HEK293 (cell line): ENCODE measurements at regions not wholly inside any gene's neighbourhood (a gene's known extent, or its start where the extent isn't known, plus 50 kb on each side); places are given as distances from the start of the nearest gene placed in this dataset.

Experiments
- CTCF ChIA-PET: fragments of 350-600 bp; formaldehyde crosslinking; extraction: SDS; loops from one replicate; lab custom pipeline; 2021; ENCODE audit warnings: antibody characterized with exemption; lab: Yijun Ruan, JAX
- POLR2A ChIA-PET: fragments of 300-600 bp; formaldehyde crosslinking; extraction: SDS; loops from one replicate; lab custom pipeline; 2020; ENCODE audit warnings: antibody characterized with exemption, inconsistent platforms; lab: Yijun Ruan, JAX
- H3K27ac ChIP-seq: fragments of 200-500 bp; sonication (Bioruptor generic); 2 replicates; pipeline ENCODE4 v1.5.1; 2014; ENCODE audit warnings: low read depth, low read length, control low read depth, inconsistent platforms; ENCODE audit errors: extremely low read depth
- H3K36me3 ChIP-seq, 2 experiments: fragments of 200-500 bp in 1 of 2; sonication (Bioruptor generic) in 1 of 2; 1 replicate in 1 of 2; 2 replicates in 1 of 2; pipeline ENCODE4 v1.5.1; 2014 to 2017; ENCODE audit warnings: inconsistent platforms in 2 of 2, low read length in 2 of 2; ENCODE audit not compliant: control insufficient read depth in 2 of 2, insufficient read depth in 1 of 2
- H3K4me1 ChIP-seq: fragments of 200-500 bp; sonication (Bioruptor generic); 2 replicates; pipeline ENCODE4 v1.5.1; 2014; ENCODE audit warnings: mild to moderate bottlenecking, low read length, inconsistent platforms; ENCODE audit not compliant: control insufficient read depth, insufficient read depth
- H3K4me3 ChIP-seq: 2 replicates; pipeline ENCODE4 v1.5.1; 2011; ENCODE audit warnings: low read depth, mild to moderate bottlenecking, control low read depth, low read length, moderate library complexity
- H3K9me3 ChIP-seq: fragments of 200-500 bp; sonication (Bioruptor generic); 2 replicates; pipeline ENCODE4 v1.5.1; 2014; ENCODE audit warnings: low read depth, low read length, inconsistent platforms; ENCODE audit not compliant: control insufficient read depth, insufficient read depth
- FEZF1 ChIP-seq: fragments of 450-650 bp; formaldehyde crosslinking; IDR thresholded peaks from 2 replicates; pipeline ENCODE4 v1.5.1; 2016; ENCODE audit warnings: missing biosample characterization, missing genetic modification characterization
- HOXC10 ChIP-seq: sonication (generic); formaldehyde crosslinking; IDR thresholded peaks from 2 replicates; pipeline ENCODE4 v1.8.1; 2023; ENCODE audit warnings: mild to moderate bottlenecking, missing genetic modification reagents
- HOXD13 ChIP-seq: sonication (generic); formaldehyde crosslinking; IDR thresholded peaks from 2 replicates; pipeline ENCODE4 v1.8.0; 2022; ENCODE audit warnings: missing genetic modification reagents, borderline replicate concordance
- ZNF174 ChIP-seq: fragments of 450-650 bp; formaldehyde crosslinking; IDR thresholded peaks from 2 replicates; pipeline ENCODE4 v1.5.0; 2017; ENCODE audit warnings: missing biosample characterization, mild to moderate bottlenecking, missing genetic modification characterization
- ZNF184 ChIP-seq: fragments of 450-650 bp; IDR thresholded peaks from 2 replicates; pipeline ENCODE4 v1.5.1; 2018; ENCODE audit warnings: missing biosample characterization, mild to moderate bottlenecking, missing genetic modification characterization
- ZNF221 ChIP-seq: fragments of 450-650 bp; formaldehyde crosslinking; IDR thresholded peaks from 2 replicates; pipeline ENCODE4 v1.5.1; 2017; ENCODE audit warnings: missing biosample characterization, missing genetic modification characterization, borderline replicate concordance
- ZNF24 ChIP-seq: fragments of 450-650 bp; formaldehyde crosslinking; IDR thresholded peaks from 2 replicates; pipeline ENCODE4 v1.5.1; 2016; ENCODE audit warnings: missing biosample characterization, missing genetic modification characterization
- ZNF26 ChIP-seq: fragments of 450-650 bp; formaldehyde crosslinking; IDR thresholded peaks from 2 replicates; pipeline ENCODE4 v1.5.1; 2016; ENCODE audit warnings: missing biosample characterization, missing genetic modification characterization
- ZNF280D ChIP-seq: fragments of 450-650 bp; formaldehyde crosslinking; IDR thresholded peaks from 2 replicates; pipeline ENCODE4 v1.5.1; 2016; ENCODE audit warnings: missing biosample characterization, missing genetic modification characterization
- ZNF302 ChIP-seq: fragments of 450-650 bp; formaldehyde crosslinking; IDR thresholded peaks from 2 replicates; pipeline ENCODE4 v1.5.1; 2016; ENCODE audit warnings: missing biosample characterization, missing genetic modification characterization, low read depth
- ZNF324 ChIP-seq: fragments of 450-650 bp; formaldehyde crosslinking; IDR thresholded peaks from 2 replicates; pipeline ENCODE4 v1.5.1; 2016; ENCODE audit warnings: missing biosample characterization, missing genetic modification characterization
- ZNF354C ChIP-seq: fragments of 450-650 bp; formaldehyde crosslinking; IDR thresholded peaks from 2 replicates; pipeline ENCODE4 v1.5.1; 2016; ENCODE audit warnings: missing biosample characterization, missing genetic modification characterization, low read depth, borderline replicate concordance
- ZNF473 ChIP-seq: fragments of 450-650 bp; formaldehyde crosslinking; IDR thresholded peaks from 2 replicates; pipeline ENCODE4 v1.5.1; 2017; ENCODE audit warnings: missing biosample characterization, missing genetic modification characterization
- ZNF510 ChIP-seq: fragments of 450-650 bp; formaldehyde crosslinking; IDR thresholded peaks from 2 replicates; pipeline ENCODE4 v1.5.1; 2018; ENCODE audit warnings: mild to moderate bottlenecking, missing genetic modification characterization, missing biosample characterization; ENCODE audit not compliant: insufficient replicate concordance
- ZNF626 ChIP-seq: fragments of 450-650 bp; sonication (Bioruptor Pico); formaldehyde crosslinking; IDR thresholded peaks from 2 replicates; pipeline ENCODE4 v1.5.1; 2018; ENCODE audit warnings: missing biosample characterization, missing genetic modification characterization, inconsistent platforms
- ZNF645 ChIP-seq: fragments of 450-650 bp; formaldehyde crosslinking; IDR thresholded peaks from 2 replicates; pipeline ENCODE4; 2016; ENCODE audit warnings: missing biosample characterization, missing genetic modification characterization
- ZSCAN16 ChIP-seq: fragments of 450-650 bp; formaldehyde crosslinking; IDR thresholded peaks from 2 replicates; pipeline ENCODE4 v1.5.1; 2016; ENCODE audit warnings: missing biosample characterization, missing genetic modification characterization
- TF ChIP-seq, protein P1 (sequence below): fragments of 450-650 bp; formaldehyde crosslinking; IDR thresholded peaks from 2 replicates; pipeline ENCODE4 v1.5.1; 2016; ENCODE audit warnings: missing biosample characterization, missing genetic modification characterization
- TF ChIP-seq, protein P2 (sequence below): fragments of 450-650 bp; formaldehyde crosslinking; IDR thresholded peaks from 2 replicates; pipeline ENCODE4 v1.5.1; 2016; ENCODE audit warnings: missing biosample characterization, missing genetic modification characterization
- TF ChIP-seq, protein P3 (sequence below): fragments of 450-650 bp; formaldehyde crosslinking; IDR thresholded peaks from 2 replicates; pipeline ENCODE4 v1.5.0; 2017; ENCODE audit warnings: missing biosample characterization, missing genetic modification characterization, borderline replicate concordance

- Histone ChIP-seq H3K4me1 (no peaks in the 10 kb centered on the region), H3K36me3 (no peaks in the 10 kb centered on the region), H3K9me3 (no peaks in the 10 kb centered on the region), H3K27ac (no peak overlapping the region)
- TF ChIP-seq ZNF280D = no peak
- no peak for TF ChIP-seq ZNF24
- TF ChIP-seq, protein P1, sequence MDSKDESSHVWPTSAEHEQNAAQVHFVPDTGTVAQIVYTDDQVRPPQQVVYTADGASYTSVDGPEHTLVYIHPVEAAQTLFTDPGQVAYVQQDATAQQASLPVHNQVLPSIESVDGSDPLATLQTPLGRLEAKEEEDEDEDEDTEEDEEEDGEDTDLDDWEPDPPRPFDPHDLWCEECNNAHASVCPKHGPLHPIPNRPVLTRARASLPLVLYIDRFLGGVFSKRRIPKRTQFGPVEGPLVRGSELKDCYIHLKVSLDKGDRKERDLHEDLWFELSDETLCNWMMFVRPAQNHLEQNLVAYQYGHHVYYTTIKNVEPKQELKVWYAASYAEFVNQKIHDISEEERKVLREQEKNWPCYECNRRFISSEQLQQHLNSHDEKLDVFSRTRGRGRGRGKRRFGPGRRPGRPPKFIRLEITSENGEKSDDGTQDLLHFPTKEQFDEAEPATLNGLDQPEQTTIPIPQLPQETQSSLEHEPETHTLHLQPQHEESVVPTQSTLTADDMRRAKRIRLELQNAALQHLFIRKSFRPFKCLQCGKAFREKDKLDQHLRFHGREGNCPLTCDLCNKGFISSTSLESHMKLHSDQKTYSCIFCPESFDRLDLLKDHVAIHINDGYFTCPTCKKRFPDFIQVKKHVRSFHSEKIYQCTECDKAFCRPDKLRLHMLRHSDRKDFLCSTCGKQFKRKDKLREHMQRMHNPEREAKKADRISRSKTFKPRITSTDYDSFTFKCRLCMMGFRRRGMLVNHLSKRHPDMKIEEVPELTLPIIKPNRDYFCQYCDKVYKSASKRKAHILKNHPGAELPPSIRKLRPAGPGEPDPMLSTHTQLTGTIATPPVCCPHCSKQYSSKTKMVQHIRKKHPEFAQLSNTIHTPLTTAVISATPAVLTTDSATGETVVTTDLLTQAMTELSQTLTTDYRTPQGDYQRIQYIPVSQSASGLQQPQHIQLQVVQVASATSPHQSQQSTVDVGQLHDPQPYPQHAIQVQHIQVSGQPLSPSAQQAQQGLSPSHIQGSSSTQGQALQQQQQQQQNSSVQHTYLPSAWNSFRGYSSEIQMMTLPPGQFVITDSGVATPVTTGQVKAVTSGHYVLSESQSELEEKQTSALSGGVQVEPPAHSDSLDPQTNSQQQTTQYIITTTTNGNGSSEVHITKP (tag by site-specific recombination) = no peak
- no peak for TF ChIP-seq ZNF473 (tag by site-specific recombination)
- TF ChIP-seq, protein P2, sequence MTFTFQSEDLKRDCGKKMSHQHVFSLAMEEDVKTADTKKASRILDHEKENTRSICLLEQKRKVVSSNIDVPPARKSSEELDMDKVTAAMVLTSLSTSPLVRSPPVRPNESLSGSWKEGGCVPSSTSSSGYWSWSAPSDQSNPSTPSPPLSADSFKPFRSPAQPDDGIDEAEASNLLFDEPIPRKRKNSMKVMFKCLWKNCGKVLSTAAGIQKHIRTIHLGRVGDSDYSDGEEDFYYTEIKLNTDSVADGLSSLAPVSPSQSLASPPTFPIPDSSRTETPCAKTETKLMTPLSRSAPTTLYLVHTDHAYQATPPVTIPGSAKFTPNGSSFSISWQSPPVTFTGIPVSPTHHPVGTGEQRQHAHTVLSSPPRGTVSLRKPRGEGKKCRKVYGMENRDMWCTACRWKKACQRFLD (tag by site-specific recombination) = no peak
- TF ChIP-seq ZNF324 = no peak
- TF ChIP-seq ZNF26 = no peak
- TF ChIP-seq ZNF221 = no peak
- TF ChIP-seq ZNF302 = no peak
- no peak for TF ChIP-seq ZNF174 (tag by site-specific recombination)
- no peak for TF ChIP-seq ZNF626
- TF ChIP-seq HOXC10 (CRISPR knock-in tag) = no peak
- no peak for TF ChIP-seq ZNF510 (tag by site-specific recombination)
- TF ChIP-seq, all 188 proteins: peak for 0
- POLR2A ChIA-PET = no interaction called here
- CTCF ChIA-PET = no interaction called here
- no peak overlapping the region for H3K4me3 ChIP-seq
Measured at GRCh38 chr4:66606215-66606614, 935.9 kb upstream of the EPHA5 start.

DNA sequence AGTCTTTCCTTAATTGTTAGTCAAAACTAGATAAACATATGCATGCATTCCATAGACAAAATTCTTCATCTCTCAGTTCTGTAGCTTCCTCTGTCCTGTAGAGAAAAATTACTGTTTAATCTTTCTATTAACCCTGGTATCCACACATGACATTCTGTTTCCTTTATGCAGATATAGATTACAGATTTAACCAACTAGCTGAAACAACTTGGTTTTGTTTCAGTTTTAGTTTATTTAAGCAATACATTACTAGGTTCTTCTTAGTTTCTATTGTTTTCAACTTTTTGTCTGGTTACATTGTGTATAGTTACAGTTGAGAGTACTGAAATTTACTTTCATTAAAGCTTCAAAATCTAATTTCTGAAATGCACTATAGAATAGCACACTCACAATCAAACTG, 933.9 kb upstream of the EPHA5 start:
- CTCF ChIA-PET = no interaction called here
- POLR2A ChIA-PET = no interaction called here
- Histone ChIP-seq H3K36me3 (no peaks in the 10 kb centered on the region), H3K4me3 (no peak overlapping the region), H3K4me1 (no peaks in the 10 kb centered on the region), H3K9me3 (no peaks in the 10 kb centered on the region), H3K27ac (no peak overlapping the region)
- TF ChIP-seq ZNF184 (tag by site-specific recombination) (no peak), ZNF645 (tag by site-specific recombination) (no peak), HOXD13 (CRISPR knock-in tag) (no peak), ZSCAN16 (no peak), FEZF1 (tag by site-specific recombination) (no peak), ZNF354C (tag by site-specific recombination) (no peak), ZNF280D (no peak)
- TF ChIP-seq, protein P3, sequence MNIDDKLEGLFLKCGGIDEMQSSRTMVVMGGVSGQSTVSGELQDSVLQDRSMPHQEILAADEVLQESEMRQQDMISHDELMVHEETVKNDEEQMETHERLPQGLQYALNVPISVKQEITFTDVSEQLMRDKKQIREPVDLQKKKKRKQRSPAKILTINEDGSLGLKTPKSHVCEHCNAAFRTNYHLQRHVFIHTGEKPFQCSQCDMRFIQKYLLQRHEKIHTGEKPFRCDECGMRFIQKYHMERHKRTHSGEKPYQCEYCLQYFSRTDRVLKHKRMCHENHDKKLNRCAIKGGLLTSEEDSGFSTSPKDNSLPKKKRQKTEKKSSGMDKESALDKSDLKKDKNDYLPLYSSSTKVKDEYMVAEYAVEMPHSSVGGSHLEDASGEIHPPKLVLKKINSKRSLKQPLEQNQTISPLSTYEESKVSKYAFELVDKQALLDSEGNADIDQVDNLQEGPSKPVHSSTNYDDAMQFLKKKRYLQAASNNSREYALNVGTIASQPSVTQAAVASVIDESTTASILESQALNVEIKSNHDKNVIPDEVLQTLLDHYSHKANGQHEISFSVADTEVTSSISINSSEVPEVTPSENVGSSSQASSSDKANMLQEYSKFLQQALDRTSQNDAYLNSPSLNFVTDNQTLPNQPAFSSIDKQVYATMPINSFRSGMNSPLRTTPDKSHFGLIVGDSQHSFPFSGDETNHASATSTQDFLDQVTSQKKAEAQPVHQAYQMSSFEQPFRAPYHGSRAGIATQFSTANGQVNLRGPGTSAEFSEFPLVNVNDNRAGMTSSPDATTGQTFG = no peak
